Endothelial cell of hepatic sinusoid (primary cell): ENCODE measurements at regions not wholly inside any gene's neighbourhood (a gene's known extent, or its start where the extent isn't known, plus 50 kb on each side); places are given as distances from the start of the nearest gene placed in this dataset.
"Not testable (repeated sequence)": the region's sequence is repeated elsewhere in the genome, so short reads cannot be mapped to it uniquely, and the experiment has no call there.

Source experiments
- in situ Hi-C: cut with HindIII; loops from 2 replicates; pipeline ENCODE4 v1.10.0; 2017; ENCODE audit warnings: low sequenced_read_pairs

- in situ Hi-C loops = no loop called here
These were observed 54.2 kb upstream of the OPRM1 start for GRCh38 chr6:153984811-153985210.

- in situ Hi-C loops = no loop called here
These were observed 58.9 kb upstream of the OPRM1 start for GRCh38 chr6:153980171-153980570.

- in situ Hi-C loops = not testable (repeated sequence)
These were observed 60.0 kb upstream of the OPRM1 start for GRCh38 chr6:153978911-153979548.

- in situ Hi-C loops = no loop called here
These were observed 61.9 kb upstream of the OPRM1 start for GRCh38 chr6:153976921-153977693.

- in situ Hi-C loops = no loop called here
These were observed 73.0 kb upstream of the OPRM1 start for GRCh38 chr6:153966001-153966400.

- in situ Hi-C loops = no loop called here
These were observed 75.7 kb upstream of the OPRM1 start for GRCh38 chr6:153963352-153963751.

DNA sequence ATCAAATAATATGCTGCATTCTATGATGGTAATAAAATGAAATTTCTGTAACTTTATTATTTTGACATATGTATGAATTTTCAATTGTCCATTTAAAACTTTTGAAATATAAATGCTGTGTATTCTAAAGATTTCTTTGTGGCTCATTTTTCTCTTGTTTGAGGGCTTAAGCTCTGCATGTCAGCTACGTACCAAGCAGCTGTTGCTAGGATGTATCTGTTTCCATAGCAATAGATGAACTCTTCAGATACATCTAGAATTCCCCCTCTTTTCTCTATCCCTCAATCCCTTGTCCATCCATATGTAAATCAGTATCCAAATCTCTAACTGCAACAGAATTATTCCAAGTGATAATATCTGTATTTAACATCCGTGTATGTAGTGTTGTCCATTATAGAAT is 76.5 kb upstream of the OPRM1 start:
- in situ Hi-C loops = no loop called here

DNA sequence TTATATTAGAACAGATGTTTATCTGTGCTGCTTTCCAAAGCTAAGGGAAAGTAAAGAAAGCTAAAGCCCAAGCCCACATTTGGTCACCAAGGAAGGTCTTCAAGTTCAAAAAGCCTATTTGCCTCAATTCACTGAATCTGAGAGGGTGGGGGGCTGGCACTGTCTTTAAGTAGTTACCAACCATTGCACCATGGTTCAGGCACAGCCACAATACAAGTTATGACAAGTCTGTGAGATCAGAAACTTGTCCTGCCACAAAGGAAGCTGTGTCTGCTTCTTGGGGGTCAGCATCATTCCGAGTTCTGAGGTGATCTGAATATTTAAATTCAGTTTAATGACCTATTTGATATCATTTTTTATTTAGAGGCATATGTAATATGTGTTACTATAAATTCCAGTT is 78.3 kb upstream of the OPRM1 start:
- in situ Hi-C loops = no loop called here

DNA sequence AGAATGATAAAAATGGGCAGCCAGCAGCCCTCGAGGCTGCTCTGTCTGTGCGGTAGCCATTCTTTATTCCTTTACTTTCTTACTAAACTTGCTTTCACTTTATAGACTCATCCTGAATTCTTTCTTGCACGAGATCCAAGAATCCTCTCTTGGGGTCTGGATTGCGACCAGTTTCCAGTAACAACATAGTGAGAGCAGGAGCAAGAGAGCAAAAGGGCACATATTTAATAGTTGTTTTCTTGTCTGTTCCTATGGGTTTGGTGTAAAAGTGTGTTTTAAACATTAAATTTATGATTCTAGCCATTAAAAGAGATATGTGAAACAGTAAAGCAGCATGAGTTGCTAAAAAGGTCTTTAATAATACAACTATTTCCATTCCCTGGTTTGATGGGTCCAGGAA is 78.8 kb upstream of the OPRM1 start:
- in situ Hi-C loops = no loop called here

- in situ Hi-C loops = no loop called here
These were observed 79.8 kb upstream of the OPRM1 start for GRCh38 chr6:153959276-153959675.

DNA sequence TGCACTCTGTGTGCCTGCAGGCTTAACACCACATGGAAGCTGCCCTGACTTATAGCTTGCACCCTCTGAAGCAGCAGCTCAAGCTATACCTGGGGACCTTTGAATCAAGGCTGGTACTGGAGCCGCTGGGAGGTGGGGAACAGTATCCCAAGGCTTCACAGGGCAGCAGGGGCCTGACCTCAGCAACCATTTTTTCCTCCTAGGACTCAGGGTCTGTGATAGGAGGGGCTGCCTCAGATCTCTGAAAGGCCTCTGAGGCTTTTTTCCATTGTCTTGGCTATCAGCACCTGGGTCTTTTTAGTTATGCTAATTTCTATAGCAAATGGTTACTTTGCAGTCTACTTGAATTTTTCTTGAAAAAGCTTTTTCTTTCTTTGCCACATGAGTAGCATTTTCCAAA is 80.2 kb upstream of the OPRM1 start:
- in situ Hi-C loops = no loop called here

GRCh38 chr6:153957394-153957793 is 81.6 kb upstream of the OPRM1 start:
- in situ Hi-C loops = no loop called here

GRCh38 chr6:153956808-153957207 is 82.2 kb upstream of the OPRM1 start:
- in situ Hi-C loops = no loop called here

- in situ Hi-C loops = no loop called here
These were observed 89.4 kb upstream of the OPRM1 start for GRCh38 chr6:153949616-153950015.

GRCh38 chr6:153947808-153948447 is 91.1 kb upstream of the OPRM1 start:
- in situ Hi-C loops = no loop called here

GRCh38 chr6:153944201-153944600 is 94.8 kb upstream of the OPRM1 start:
- in situ Hi-C loops = no loop called here

GRCh38 chr6:153942361-153942760 is 96.7 kb upstream of the OPRM1 start:
- in situ Hi-C loops = no loop called here

GRCh38 chr6:153941768-153942167 is 97.3 kb upstream of the OPRM1 start:
- in situ Hi-C loops = no loop called here

GRCh38 chr6:153938876-153939275 is 100.2 kb upstream of the OPRM1 start:
- in situ Hi-C loops = no loop called here

DNA sequence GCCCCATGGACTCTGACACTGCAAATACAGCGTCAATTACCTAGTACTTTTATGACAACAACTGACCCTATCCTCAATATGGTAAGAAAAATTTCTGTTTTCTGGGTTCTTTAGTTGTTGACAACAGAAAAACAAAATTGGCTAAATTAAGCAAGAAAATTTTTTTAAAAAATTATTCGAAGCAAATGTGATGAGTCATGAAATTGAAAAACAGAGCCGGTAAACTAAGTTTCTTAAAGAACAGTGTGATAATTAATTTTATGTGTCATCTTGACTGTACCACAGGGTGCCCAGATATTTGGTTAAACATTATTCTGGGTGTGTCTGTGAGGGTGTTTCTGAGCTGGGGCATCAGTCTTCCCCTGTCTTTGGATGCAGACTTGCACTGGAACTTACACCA is 107.6 kb upstream of the OPRM1 start:
- in situ Hi-C loops = no loop called here

DNA sequence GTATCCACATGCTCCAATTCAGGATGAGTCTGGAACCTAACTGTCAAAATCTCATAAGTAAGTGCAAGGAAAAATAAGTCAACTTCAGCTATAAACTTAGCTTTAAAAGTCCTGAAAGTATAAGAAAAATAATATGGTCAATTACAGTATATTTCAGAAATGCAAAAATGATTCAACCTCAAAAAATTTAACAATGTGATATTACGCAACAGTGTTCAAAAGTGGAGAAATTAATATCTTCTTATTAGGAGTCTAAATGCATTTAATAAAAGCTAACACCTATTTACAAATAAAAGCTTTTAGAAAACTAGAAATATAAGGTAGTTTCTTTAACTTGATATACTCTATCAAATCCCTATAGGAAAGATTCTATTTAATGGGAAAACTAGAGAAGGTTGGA is 111.2 kb upstream of the OPRM1 start:
- in situ Hi-C loops = no loop called here
